Thoracic aorta (tissue), 2 donors: ENCODE measurements at regions not wholly inside any gene's neighbourhood (a gene's known extent, or its start where the extent isn't known, plus 50 kb on each side); places are given as distances from the start of the nearest gene placed in this dataset.

ENCODE experiments used
- ATAC-seq: fragments of 150-250 bp; one replicate; pipeline ENCODE4 v1.8.0; 2017; ENCODE audit warnings: low read depth; ENCODE audit not compliant: insufficient number of reproducible peaks, low FRiP score
- DNase-seq: peaks from one replicate; pipeline ENCODE4 v3.0.0-alpha.2; 2020; ENCODE audit warnings: low spot score
- H3K27ac ChIP-seq, 2 donors: fragments of 200-600 bp; sonication (generic); 1 replicate in 1 of 2; 2 replicates in 1 of 2; pipeline ENCODE4 v1.5.1; 2016; ENCODE audit warnings: mild to moderate bottlenecking in 2 of 2, moderate library complexity in 2 of 2
- H3K27me3 ChIP-seq: fragments of 200-600 bp; sonication (generic); replicated peaks from 2 replicates; pipeline ENCODE4 v1.6.0; 2016; ENCODE audit warnings: mild to moderate bottlenecking; ENCODE audit not compliant: insufficient read depth
- H3K36me3 ChIP-seq: fragments of 200-600 bp; sonication (generic); one replicate; pipeline ENCODE4 v1.5.1; 2016
- H3K4me1 ChIP-seq, 2 donors: fragments of 200-600 bp; sonication (generic); 1 replicate in 1 of 2; 2 replicates in 1 of 2; pipeline versions ENCODE4 v1.5.1 to v1.6.0; 2016; ENCODE audit warnings: low read depth in 2 of 2, mild to moderate bottlenecking in 1 of 2; ENCODE audit not compliant: control insufficient read depth in 1 of 2
- H3K4me3 ChIP-seq: fragments of 200-600 bp; sonication (generic); 2 replicates; pipeline ENCODE4 v1.5.1; 2016; ENCODE audit warnings: mild to moderate bottlenecking
- H3K9me3 ChIP-seq: fragments of 200-600 bp; sonication (generic); 2 replicates; pipeline ENCODE4 v1.5.1; 2016
- CTCF ChIP-seq: fragments of 200-600 bp; sonication (generic); IDR thresholded peaks from one replicate; pipeline ENCODE4 v1.5.1; 2019; ENCODE audit warnings: antibody characterized with exemption

GRCh38 chr13:109910194-109910593 is 123.8 kb upstream of the IRS2 start:
- no peaks in the 10 kb centered on the region for H3K36me3 ChIP-seq
- H3K4me1 ChIP-seq, result no peaks in the 10 kb centered on the region
- no peak for TF ChIP-seq CTCF
- DNase-seq (no peak), ATAC-seq (no peak)
- no peak overlapping the region for H3K27ac ChIP-seq
- no peaks in the 10 kb centered on the region for H3K9me3 ChIP-seq
- no peak overlapping the region for H3K4me3 ChIP-seq
- no peaks in the 10 kb centered on the region for H3K27me3 ChIP-seq

- no peak for ATAC-seq
- TF ChIP-seq CTCF, result no peak
Measured at GRCh38 chr13:109906976-109907375, 120.6 kb upstream of the IRS2 start.

GRCh38 chr13:109904218-109904617 is 117.8 kb upstream of the IRS2 start:
- no peak overlapping the region for H3K4me3 ChIP-seq
- no peak for TF ChIP-seq CTCF
- H3K36me3 ChIP-seq, result no peaks in the 10 kb centered on the region
- H3K9me3 ChIP-seq, result no peaks in the 10 kb centered on the region
- no peak overlapping the region for H3K27ac ChIP-seq
- DNase-seq (no peak), ATAC-seq (no peak)
- no peaks in the 10 kb centered on the region for H3K4me1 ChIP-seq
- no peaks in the 10 kb centered on the region for H3K27me3 ChIP-seq

More at GRCh38 chr13:109906976-109907375, 120.6 kb upstream of the IRS2 start:
- Histone ChIP-seq H3K36me3 (no peaks in the 10 kb centered on the region), H3K4me1 (no peaks in the 10 kb centered on the region), H3K9me3 (no peaks in the 10 kb centered on the region), H3K27ac (no peak overlapping the region), H3K27me3 (no peaks in the 10 kb centered on the region), H3K4me3 (no peak overlapping the region)
- DNase-seq, result no peak

GRCh38 chr13:109900741-109901140 is 114.4 kb upstream of the IRS2 start:
- no peak for TF ChIP-seq CTCF
- Histone ChIP-seq H3K9me3 (no peaks in the 10 kb centered on the region), H3K4me3 (no peak overlapping the region), H3K27ac (no peak overlapping the region), H3K27me3 (no peaks in the 10 kb centered on the region), H3K4me1 (no peaks in the 10 kb centered on the region), H3K36me3 (no peaks in the 10 kb centered on the region)
- no peak for DNase-seq
- ATAC-seq, result no peak

GRCh38 chr13:109900320-109900719 is 113.9 kb upstream of the IRS2 start:
- H3K27me3 ChIP-seq, result no peaks in the 10 kb centered on the region
- H3K4me3 ChIP-seq, result no peak overlapping the region
- no peaks in the 10 kb centered on the region for H3K4me1 ChIP-seq
- ATAC-seq, result no peak
- no peaks in the 10 kb centered on the region for H3K36me3 ChIP-seq
- no peak overlapping the region for H3K27ac ChIP-seq
- no peak for TF ChIP-seq CTCF
- no peaks in the 10 kb centered on the region for H3K9me3 ChIP-seq
- no peak for DNase-seq
